HFF-Myc (cell line): ENCODE measurements at regions not wholly inside any gene's neighbourhood (a gene's known extent, or its start where the extent isn't known, plus 50 kb on each side); places are given as distances from the start of the nearest gene placed in this dataset.

ENCODE experiments used
- DNase-seq: peaks from one replicate; pipeline ENCODE4 v3.0.0-alpha.2; 2011; ENCODE audit warnings: low read depth; ENCODE audit errors: extremely low read depth
- H3K4me3 ChIP-seq: replicated peaks from 2 replicates; pipeline ENCODE4 v1.5.1; 2011; ENCODE audit warnings: low read depth, mild to moderate bottlenecking, control low read depth, low read length
- CTCF ChIP-seq: IDR thresholded peaks from 2 replicates; pipeline ENCODE4 v1.5.1; 2012; ENCODE audit warnings: mild to moderate bottlenecking, low read depth, low read length, control low read depth; ENCODE audit errors: missing control alignments

DNA sequence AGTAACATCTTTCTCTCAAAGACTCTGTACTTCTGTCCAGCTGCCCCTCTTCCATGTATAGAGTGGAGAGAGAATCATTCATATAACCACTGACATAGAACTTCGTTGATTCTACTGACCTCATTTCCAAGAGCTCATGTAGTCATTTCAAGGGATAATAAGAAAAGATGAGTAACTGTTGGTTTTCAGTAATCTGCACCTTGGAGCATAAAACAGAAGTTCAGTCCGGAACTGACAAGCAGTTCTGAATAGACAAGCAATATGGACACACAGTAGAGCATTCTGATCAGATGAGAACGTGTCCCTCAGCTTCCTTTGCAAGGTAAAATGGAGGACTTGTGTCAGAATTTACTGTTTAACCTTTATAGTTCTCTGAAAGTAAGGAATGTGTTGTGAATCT, 847.1 kb downstream of the REEP3 start:
- DNase-seq: no peak
- no peak overlapping the region for H3K4me3 ChIP-seq
- TF ChIP-seq CTCF: no peak

DNA sequence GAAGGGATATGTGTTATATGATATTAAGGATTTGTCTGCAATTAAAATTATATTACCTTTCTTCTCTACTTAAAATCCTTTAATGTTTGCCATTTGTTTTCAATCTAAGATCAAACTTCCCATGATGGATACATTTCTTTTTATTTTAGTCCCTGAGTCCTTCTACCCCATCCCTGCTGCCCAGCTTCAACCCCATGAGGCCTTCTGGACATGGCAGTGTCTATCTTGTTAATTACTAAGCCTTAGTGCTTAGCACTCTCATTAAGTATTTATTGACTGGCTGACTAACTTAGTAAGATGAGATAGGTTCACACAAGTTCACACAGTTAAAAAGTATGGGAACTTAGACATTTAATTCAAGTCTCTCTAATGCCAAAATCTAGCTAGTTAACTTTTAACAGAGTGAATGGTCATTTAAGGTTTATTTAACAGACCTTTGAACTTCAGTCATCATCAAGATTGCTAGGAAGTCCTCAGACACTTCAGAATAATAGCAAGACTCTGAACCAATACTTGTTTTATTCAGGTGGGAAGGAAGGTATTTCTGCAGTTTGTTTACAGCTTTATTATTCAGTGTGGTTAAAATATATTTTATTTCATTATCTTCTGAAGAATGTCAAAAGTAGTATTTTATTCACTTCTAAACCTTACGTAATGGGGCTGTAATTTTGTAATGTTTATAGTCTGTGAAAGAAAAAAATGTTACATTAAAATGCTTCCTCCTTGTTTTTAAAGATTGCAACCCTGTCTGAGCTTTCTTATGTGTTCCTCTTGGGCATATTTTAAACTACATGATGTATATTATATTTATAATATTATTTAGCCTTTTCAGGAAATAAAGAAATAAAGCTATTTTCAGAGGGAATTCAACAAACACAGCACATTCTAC, 848.9 kb downstream of the REEP3 start:
- no peak for DNase-seq
- no peak overlapping the region for H3K4me3 ChIP-seq
- no peak for TF ChIP-seq CTCF

GRCh38 chr10:64374346-64374745, 853.1 kb downstream of the REEP3 start:
- DNase-seq: no peak
- no peak for TF ChIP-seq CTCF
- no peak overlapping the region for H3K4me3 ChIP-seq

DNA sequence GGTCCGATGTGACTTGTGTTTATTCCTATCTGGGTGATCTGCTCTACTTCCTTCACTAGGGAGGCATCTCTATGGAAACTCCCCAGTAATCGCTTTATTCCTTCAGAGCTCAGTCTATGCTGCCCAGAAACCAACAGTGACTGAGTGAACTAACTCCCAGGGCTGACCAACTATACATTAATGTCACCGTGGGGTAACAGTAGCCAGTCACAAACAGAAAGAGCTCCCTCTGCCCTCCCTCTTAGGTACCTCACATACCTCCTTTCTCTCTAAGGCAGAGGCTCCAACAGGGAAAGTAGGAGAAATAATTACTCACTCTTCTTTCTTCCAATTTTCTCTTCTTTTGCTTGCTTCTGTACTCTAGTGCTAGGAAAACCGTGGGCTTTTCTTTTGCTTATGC, 855.0 kb downstream of the REEP3 start:
- TF ChIP-seq CTCF: no peak
- H3K4me3 ChIP-seq: no peak overlapping the region
- DNase-seq: no peak

- no peak for DNase-seq
- H3K4me3 ChIP-seq: no peak overlapping the region
Observed at GRCh38 chr10:64379898-64380297, 858.7 kb downstream of the REEP3 start.

DNA sequence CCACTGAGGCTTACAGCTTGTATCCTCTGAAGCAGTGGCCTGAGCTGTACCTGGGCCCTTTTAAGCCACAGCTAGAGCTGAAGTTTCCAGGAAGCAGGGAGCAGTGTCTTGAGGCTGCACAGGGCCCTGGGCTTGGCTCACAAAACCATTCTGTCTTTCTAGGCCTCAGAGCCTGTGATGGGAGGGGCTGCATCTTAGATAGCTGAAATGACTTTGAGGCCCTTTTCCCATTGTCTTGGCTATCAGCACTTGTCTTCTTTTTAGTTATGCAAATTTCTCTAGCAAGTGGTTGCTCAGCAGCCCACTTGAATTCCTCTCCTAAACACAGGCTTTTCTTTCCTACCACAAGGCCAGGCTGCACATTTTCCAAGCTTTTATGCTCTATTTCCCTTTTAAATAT, 864.2 kb downstream of the REEP3 start:
- no peak for TF ChIP-seq CTCF
- DNase-seq: no peak
- no peak overlapping the region for H3K4me3 ChIP-seq

More at GRCh38 chr10:64379898-64380297, 858.7 kb downstream of the REEP3 start:
- no peak for TF ChIP-seq CTCF
